ENCODE measurements at regions not wholly inside any gene's neighbourhood (a gene's known extent, or its start where the extent isn't known, plus 50 kb on each side); places are given as distances from the start of the nearest gene placed in this dataset.

DNA sequence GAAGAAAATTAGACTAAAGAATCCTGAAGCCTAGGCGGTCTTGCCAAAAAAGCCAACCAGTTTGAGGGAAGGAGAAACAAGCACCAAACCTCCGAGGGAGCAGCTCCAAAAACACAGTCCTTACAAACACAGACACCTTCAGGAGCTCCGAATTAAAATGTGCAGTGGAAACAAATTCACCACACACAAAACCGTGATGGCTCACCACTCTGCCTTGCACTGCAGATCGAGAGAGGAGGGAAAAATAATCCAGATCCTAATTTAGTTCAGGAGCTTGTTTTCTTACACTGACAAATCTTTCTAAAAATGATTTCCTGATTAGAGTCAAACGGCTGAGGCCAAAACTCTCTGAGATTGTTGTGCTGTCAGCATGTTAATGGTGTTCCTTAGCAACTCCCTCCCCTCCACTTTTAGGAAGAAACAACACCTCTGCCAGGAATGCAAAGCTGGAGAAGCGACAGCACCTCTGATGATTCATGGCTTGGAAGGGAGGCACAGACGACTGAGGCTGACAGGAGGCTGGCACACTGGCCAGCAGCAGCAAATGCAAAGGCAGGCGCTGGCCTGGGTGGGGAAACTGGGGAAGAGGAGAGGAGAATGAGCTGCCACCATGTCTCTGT is 249.4 kb upstream of the KLHL29 start:
- TF ChIP-seq POLR2A (IDR thresholded peaks at IDR 0.05): no peak
- TF ChIP-seq CTCF (IDR thresholded peaks at IDR 0.05): no peak
